Astrocyte (in vitro differentiated cells and primary cell): ENCODE measurements at regions not wholly inside any gene's neighbourhood (a gene's known extent, or its start where the extent isn't known, plus 50 kb on each side); places are given as distances from the start of the nearest gene placed in this dataset.

Experiments used
- CTCF ChIP-seq: IDR thresholded peaks from 2 replicates; pipeline ENCODE4 v1.5.1; 2011; ENCODE audit warnings: low read depth, mild to moderate bottlenecking, inconsistent platforms, low read length, moderate library complexity; ENCODE audit not compliant: insufficient read depth
- EZH2 ChIP-seq: IDR thresholded peaks from 2 replicates; pipeline ENCODE4 v1.6.1; 2012; ENCODE audit warnings: mild to moderate bottlenecking, low read length, inconsistent platforms; ENCODE audit not compliant: insufficient read depth

GRCh38 chr9:74120470-74120869 lies 376.7 kb upstream of the RORB start:
- TF ChIP-seq CTCF (no peak), EZH2 (no peak)
